Amniotic epithelial cell (primary cell): ENCODE measurements at regions not wholly inside any gene's neighbourhood (a gene's known extent, or its start where the extent isn't known, plus 50 kb on each side); places are given as distances from the start of the nearest gene placed in this dataset.

ENCODE experiments used
- DNase-seq: peaks from one replicate; pipeline ENCODE4 v3.0.0-alpha.2; 2010; ENCODE audit warnings: low read depth

- no peak for DNase-seq
Measured at GRCh38 chr4:178275671-178276360, 833.6 kb upstream of the AGA start.

- DNase-seq = no peak
Measured at GRCh38 chr4:178280362-178280761, 838.1 kb upstream of the AGA start.

DNA sequence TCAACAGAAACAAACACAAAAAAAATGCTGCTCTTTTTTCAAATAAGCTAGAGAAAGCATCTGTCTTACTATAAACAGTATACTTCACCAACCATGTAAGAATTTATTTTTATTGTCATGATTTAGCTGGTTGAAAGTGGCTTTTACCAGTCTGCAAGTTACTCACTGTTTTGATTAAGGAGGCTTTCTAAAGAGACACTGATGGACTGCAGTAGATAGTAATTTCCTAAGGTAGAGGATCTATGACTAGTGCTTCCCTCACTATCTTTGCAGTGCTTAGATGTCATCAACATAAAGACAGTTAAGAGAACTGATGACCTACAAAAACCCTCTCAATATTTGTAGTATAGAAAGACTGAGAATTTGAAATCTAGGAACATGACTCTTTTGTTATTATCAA, 846.2 kb upstream of the AGA start:
- DNase-seq = no peak

DNA sequence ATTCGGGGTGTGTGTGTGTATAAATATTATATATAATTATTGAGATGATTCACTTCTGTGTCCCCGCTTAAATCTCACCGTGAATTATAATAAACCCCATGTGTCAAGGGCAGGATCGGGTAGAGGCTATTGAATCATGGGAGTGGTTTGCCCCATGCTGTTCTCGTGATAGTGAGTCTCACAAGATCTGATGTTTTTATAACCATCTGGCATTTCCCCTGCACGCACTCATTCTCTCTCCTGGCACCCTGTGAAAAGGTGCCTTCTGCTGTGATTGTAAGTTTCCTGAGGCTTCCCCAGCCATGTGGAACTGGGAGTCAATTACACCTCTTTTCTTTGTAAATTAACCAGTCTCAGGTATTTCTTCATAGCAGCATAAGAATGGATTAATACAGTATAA, 851.4 kb upstream of the AGA start:
- DNase-seq = no peak

- no peak for DNase-seq
Measured at GRCh38 chr4:178296669-178297068, 854.4 kb upstream of the AGA start.

DNA sequence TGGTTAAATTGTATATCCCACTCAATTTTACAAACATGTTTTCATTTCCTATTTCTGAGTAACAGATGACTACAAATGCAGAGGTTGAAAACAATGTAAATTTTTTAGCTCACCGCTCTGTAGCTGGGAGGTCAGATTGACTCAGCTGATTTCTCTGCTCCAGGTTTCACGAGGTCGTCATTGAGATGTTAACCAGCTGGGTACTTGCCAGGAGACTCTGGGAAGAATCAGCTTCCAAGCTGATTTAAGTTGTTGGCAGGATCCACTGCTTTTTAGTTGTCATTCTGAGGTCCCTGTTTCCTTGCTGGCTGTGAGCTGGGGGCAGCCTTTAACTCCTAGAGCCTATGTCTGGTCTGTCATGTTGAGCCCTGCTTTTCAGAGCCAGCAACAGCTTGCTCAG, 864.3 kb upstream of the AGA start:
- no peak for DNase-seq

DNA sequence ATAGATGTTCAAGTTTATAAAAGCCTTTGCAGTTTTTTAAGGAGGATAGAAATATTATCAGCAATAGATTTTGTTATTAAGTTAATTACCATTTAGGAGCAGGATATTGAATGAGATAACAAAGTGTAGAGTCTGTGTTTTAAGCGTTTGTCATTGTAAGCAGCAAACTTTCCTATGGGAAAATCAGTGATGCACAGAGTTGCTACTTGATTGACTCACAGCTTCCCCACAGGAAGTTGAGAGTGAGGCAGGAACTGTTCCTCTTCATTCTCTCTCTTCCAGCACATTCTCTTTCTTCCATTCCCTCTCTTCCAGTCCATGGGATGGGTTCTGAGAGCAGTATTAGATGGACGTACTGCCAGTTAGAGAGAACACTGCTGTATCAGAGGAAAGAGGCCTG, 867.7 kb upstream of the AGA start:
- DNase-seq = no peak

DNA sequence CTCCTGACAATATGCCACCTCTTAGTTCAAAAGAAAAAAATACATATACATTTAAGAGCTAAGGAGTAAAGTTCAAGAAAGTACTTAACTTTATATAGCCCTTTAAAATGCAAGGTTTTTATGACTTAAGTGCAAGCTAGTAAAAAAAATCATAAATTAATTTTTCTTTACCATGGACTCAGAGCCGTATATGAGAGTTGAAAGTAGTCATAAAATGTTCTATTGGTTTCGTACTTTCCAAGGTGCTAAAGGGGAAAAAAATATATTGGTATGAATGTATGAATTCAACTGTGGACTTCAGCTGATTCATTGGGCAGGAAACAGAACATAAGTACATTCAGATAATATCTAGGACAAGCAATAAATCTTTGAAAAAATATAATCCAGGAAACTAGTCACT, 869.8 kb upstream of the AGA start:
- DNase-seq = no peak

GRCh38 chr4:178314287-178314686, 872.0 kb upstream of the AGA start:
- no peak for DNase-seq

- no peak for DNase-seq
Measured at GRCh38 chr4:178316211-178316610, 874.0 kb upstream of the AGA start.

- no peak for DNase-seq
Measured at GRCh38 chr4:178320003-178320402, 877.8 kb upstream of the AGA start.

DNA sequence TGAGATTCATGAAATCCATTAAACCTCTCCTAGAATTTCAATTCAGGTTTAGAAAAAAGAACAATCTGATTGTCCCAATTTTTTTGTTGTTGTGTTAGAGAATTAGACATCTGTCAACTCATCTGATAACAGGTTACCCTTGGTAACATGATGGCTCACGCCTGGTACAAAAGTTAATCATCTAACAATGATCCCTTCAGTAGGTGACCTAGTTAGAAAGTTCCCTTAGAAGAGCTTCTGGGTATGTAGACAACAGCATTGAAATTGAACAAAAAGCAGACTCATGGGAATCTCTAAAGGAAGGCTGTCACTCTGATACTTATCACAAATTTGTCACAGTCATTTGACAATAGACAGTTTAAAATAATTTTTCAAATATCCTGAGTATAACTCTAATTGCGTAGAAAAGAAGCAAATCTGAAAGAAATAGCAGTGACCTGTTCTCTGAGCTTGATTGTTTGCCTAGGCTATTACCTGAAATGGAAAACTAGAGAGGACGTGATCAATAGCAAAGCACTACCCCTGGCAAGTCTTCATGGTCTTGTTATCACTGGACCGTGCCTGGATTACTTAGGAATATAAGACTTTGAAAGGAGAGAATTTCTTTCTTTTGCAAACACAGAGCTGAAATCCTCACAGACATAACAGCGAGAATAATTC, 880.4 kb upstream of the AGA start:
- no peak for DNase-seq

- no peak for DNase-seq
Measured at GRCh38 chr4:178329226-178329872, 887.1 kb upstream of the AGA start.

- DNase-seq = no peak
Measured at GRCh38 chr4:178333355-178333754, 891.1 kb upstream of the AGA start.

DNA sequence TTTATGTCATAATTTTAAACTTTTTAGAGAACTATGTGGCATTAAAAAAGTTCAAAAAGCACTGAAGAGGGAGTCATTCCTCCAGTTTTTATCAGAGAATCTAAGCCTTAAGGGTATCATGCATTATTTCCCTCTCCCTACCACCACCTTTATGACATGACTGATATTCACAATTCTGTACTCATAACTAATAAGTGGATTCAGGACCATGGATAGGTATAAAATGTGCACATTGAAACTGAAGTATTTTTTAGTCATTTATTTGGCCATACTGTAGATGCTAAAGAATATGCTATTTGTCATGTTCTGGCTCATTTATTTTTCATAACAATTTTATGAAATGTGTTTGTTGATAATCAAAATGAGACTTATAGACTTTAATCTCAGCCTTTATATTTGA, 897.5 kb upstream of the AGA start:
- DNase-seq = no peak

GRCh38 chr4:178340468-178340867, 898.2 kb upstream of the AGA start:
- DNase-seq = no peak

DNA sequence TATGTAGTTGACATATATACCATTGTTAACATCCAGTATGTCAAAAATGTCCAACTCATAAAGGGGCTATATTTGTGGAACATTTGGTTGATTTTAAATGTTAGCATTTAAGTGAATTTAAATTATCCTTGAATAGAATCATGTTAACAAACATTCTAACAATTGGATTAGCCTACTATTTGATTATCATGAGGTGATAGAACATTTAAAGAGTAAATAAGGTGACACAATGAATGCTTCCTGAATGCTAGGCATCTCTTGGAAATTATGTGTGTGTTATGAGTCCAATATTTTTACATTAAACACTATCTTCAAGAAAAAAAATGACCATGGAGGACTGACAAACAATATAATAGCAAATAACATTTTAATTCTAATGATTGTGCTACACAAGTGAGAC, 901.9 kb upstream of the AGA start:
- DNase-seq = no peak

GRCh38 chr4:178347111-178347510, 904.9 kb upstream of the AGA start:
- DNase-seq = no peak

GRCh38 chr4:178349601-178350000, 907.4 kb upstream of the AGA start:
- DNase-seq = no peak

GRCh38 chr4:178351185-178351584, 908.9 kb upstream of the AGA start:
- DNase-seq = no peak

- no peak for DNase-seq
Measured at GRCh38 chr4:178356725-178357124, 914.5 kb upstream of the AGA start.

DNA sequence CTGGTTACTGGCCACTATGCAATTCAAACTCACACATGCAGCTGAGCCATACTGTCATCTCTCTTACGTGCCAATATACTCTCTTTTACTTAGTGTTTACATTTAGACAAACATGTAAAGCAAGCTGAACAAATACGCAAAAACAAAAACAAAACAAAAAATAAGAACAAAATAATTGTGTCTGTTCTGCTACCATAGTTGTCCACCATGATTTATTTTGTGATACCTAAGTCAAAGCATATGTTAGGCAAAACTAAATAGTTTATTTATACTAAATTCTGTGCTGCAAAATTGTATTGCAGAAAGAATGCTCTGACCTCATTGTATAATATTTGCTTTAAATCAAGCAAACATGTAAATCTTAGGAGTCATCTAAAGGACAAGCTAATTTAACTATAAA, 943.2 kb upstream of the AGA start:
- DNase-seq = no peak

- no peak for DNase-seq
Measured at GRCh38 chr4:178387756-178388155, 945.5 kb upstream of the AGA start.

- DNase-seq = no peak
Measured at GRCh38 chr4:178395798-178396197, 953.6 kb upstream of the AGA start.
